HG02852 (cell line): ENCODE measurements at regions not wholly inside any gene's neighbourhood (a gene's known extent, or its start where the extent isn't known, plus 50 kb on each side); places are given as distances from the start of the nearest gene placed in this dataset.
"Not testable (repeated sequence)": the region's sequence is repeated elsewhere in the genome, so short reads cannot be mapped to it uniquely, and the experiment has no call there.

Source experiments
- ATAC-seq: cut with Tn5 transposase; IDR thresholded peaks from one replicate; pipeline ENCODE4 v1.9.1; 2021; ENCODE audit warnings: mild to moderate bottlenecking, moderate library complexity; ENCODE audit not compliant: unreplicated experiment

- no peak for ATAC-seq
These were observed 162.8 kb downstream of the CGGBP1 start for GRCh38 chr3:87895983-87896382.

GRCh38 chr3:87873136-87873535, 185.7 kb downstream of the CGGBP1 start:
- ATAC-seq = no peak

DNA sequence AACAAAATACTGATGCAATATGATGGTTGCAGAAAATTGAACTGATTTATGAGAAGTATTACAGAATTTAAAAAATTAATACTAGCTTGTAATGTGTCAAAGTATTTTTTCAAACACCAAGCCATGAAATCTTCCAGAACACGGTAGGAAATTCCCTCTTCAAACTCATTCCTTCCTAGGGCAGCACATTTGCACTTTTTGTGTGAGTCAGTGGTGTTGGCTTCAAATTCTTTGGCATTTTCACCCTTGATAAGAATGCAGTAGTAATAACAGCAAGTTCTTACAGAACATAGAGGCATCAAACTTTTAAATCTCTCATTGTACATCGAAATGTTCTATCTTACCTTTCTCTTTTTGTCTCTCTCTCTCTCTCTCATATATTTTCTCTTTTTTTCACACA, 191.8 kb downstream of the CGGBP1 start:
- ATAC-seq = no peak

GRCh38 chr3:87856126-87856525, 202.7 kb downstream of the CGGBP1 start:
- ATAC-seq = no peak

GRCh38 chr3:87855616-87856015, 203.2 kb downstream of the CGGBP1 start:
- ATAC-seq = no peak

GRCh38 chr3:87855211-87855610, 203.6 kb downstream of the CGGBP1 start:
- no peak for ATAC-seq

DNA sequence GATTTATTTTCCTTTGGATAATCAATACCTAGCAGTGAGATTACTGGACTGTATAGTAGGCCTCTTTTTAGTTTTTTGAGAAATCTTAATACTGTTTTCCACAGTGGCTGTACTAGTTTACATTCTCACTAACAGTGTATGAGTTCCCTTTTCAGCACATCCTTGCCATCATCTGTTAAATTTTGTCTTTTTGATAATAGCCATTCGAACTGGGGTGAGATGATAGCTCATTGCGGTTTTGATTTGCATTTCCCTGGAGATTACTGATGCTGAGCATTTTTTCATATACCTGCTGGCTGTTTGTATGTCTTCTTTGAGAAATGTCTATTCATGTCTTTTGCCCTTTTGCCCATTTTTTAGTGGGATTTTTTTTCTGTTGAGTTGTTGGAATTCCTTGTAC, 210.8 kb downstream of the CGGBP1 start:
- ATAC-seq = no peak

DNA sequence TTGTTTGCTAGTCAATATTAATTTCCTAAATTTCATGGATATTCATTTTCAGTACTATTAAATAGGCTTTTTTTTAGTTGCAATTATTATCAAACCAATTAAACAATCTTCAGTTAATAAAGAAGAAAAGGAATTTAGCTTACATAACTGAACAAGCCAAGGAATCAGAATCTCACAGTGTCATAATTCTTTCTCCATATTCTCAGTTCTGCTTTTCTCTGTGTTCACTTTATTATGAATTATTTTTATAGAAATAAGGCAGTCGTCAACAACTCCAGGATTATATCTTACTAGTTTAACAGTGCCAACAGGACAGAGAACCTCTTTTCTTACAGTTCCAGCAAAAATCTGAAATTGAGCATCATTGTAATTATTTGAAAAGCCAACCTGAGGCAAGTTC, 221.7 kb downstream of the CGGBP1 start:
- no peak for ATAC-seq

GRCh38 chr3:87836026-87836425, 222.8 kb downstream of the CGGBP1 start:
- no peak for ATAC-seq

DNA sequence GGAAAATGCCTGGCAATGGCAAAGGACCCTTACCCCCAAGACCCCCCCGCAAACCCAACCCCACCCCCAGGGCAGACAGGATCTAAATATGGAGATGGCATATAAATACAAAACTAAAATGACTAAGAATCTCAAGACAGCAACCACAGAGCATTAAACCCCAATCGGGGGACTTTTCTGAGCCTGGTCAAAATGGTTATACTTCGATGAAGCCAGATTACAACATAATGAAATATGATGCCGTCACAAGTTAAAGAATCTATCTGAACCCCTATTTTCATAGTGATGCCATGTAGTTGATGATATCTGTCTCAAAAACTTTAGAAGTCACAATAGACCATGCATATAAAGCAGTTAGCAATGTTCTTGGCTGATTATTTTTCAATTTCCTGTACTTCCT, 223.6 kb downstream of the CGGBP1 start:
- no peak for ATAC-seq

DNA sequence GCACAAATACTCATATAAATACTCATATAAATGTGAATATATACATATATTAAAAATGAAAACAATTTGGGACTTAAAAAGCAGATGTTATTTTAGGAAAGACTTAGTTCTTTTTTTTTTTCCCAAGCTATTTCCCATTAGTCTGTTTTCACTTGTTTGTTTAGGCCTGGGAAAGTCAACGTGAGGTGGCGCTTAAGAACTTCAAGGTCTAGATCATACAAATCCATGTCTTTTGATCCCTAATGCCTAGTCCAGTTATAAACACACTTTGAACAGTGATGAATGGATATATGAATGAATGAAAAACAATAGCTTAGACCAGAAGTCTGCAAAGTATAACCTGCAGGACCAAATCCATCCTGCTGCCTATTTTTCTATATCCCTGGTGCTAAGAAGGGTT, 224.5 kb downstream of the CGGBP1 start:
- ATAC-seq = no peak

GRCh38 chr3:87833039-87833377, 225.8 kb downstream of the CGGBP1 start:
- ATAC-seq = no peak

DNA sequence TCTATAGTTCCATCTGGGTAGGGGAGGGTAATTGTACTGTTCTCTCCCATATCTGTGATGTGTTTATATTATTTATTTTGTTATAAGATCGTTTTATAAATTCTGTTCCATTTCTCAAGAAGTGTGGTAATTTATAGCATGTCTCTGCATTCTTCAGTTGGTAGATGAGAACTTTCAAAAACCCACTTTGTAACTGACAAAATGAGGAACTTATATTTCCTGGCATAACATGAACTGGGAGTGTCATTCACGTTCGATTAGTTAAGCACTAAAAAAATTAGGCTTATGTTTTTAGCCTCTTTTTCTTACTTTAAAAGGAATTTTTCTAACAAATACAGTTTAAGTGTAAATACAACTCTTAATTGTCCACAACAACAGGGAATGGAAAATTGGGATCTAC, 230.8 kb downstream of the CGGBP1 start:
- ATAC-seq = no peak

- ATAC-seq = no peak
These were observed 236.2 kb downstream of the CGGBP1 start for GRCh38 chr3:87822563-87822962.

DNA sequence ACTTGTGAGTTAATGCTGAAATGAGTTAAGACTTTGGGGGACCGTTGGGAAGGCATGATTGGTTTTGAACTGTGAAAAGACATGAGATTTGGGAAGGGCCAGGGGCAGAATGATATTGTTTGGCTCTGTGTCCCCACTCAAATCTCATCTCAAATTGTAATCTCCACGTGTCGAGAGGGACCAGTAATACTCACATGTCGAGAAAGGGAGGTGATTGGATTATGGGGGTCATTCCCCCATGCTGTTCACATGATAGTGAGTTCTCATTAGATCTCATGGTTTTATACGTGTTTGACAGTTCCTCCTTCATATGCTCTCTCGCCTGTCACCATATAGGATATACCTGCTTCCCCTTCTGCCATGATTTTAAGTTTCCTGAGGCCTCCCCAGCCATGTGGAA, 245.3 kb downstream of the CGGBP1 start:
- ATAC-seq = not testable (repeated sequence)

GRCh38 chr3:87811953-87812352, 246.9 kb downstream of the CGGBP1 start:
- no peak for ATAC-seq

- ATAC-seq = no peak
These were observed 248.3 kb downstream of the CGGBP1 start for GRCh38 chr3:87810452-87811016.

DNA sequence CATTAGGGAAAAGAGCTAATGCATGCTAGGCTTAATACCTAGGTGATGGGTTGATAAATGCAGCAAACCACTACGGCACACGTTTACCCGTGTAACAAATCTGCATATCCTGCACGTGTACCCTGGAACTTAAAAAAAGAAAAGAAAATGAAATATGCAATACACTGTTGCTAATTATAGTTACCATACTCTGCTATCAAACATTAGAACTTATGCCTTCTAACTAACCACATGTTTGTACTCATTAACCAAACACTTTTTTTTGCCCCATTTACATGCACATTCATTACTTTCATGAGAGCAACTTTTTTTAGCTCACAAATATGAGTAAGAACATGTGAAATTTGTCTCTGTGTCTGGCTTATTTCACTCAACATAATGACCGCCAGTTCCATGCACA, 253.1 kb downstream of the CGGBP1 start:
- no peak for ATAC-seq

- no peak for ATAC-seq
These were observed 257.4 kb downstream of the CGGBP1 start for GRCh38 chr3:87801409-87801808.

DNA sequence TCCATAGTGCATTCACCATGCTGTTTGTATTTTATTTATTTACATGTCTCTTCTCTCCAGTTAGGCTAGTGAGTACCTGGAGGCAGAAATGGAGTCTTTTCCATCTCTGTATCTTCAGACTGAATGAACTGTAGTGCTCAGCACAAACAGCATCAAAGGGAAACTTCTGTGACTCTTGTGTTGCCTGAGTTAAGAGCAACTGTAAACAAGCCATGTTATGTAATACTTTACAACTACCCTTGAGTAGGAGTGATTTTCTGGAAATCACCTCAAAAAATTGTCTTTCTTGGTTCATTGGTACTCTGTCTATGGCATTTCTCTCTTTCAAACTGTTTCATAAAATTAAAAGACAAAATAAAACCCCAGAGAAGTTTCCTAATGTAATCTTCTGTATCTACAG, 258.3 kb downstream of the CGGBP1 start:
- no peak for ATAC-seq

DNA sequence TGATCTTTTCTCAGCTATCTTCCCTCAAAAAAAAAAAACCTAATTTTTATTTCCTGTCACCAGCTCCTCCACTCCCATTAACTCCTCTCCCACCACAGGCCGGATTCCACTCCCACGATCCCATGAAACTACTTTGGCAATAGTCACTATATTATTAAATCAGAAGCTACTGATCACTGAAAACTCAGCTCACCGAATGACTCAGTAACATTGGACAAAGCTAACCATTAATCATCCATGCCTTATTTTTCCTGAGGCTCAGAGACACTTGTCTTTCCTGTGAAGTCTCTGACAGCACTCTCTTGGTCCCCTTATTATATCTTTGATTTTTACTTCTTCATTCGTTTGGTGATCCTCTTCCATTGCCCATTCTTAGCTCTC, 260.2 kb downstream of the CGGBP1 start:
- no peak for ATAC-seq

DNA sequence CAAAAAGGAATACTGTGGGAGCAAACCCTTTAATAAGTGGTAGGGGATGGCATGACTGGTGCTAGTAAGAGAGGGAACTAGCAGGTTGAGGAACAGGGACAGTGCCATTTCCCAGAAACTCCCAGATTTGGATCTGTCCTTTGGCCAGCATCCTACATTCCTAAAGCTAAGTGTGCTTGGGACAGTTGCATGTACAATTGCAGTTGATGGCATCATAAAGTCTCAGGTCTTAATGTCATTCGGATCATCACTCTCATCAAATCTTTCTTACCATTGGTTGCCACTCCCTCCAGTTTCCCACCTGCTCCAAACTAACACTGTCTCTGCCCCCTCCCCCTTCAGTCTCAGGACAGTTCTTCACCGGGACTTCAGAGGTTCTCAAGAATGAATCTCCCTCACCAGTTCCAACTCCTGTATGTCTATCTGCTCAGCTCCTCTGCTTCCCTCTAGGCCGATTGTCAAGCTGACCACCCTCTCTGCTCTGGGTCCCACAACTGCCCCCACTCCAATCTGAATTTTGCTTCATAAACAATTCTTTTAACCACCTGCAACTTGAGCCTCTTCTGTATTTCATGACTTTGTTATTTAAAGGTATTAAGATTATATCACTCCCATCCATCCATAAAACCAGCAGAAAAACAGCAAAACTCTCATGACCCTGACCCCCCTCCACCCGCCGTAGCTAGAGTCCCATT, 260.8 kb downstream of the CGGBP1 start:
- no peak for ATAC-seq

DNA sequence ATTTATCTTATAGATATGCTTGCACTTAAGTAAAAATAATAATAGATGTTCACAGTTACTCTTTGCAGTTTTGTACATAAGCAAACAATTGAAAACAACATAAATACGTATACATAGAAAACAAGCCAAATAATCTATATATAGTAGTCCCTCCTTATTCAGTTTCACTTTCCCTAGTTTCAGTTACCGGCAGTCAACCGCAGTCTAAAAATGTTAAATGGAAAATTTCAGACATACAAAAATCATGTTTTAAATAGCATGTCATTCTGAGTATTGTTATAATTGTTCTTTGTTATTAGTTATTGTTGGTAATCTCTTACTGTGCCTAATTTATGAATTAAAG, 262.0 kb downstream of the CGGBP1 start:
- ATAC-seq = no peak
